Neural cell (in vitro differentiated cells): ENCODE measurements at regions not wholly inside any gene's neighbourhood (a gene's known extent, or its start where the extent isn't known, plus 50 kb on each side); places are given as distances from the start of the nearest gene placed in this dataset.

Source experiments
- H2AFZ ChIP-seq: fragments of 200-600, 300-800 bp; sonication (generic), shearing (Covaris generic); 2 replicates; pipeline ENCODE4 v1.6.0; 2014; ENCODE audit warnings: low read depth, mild to moderate bottlenecking, antibody characterized with exemption, low read length, moderate library complexity
- H3F3A ChIP-seq: fragments of 200-600 bp; shearing (Covaris generic); 2 replicates; pipeline ENCODE4 v1.6.1; 2016; ENCODE audit warnings: mild to moderate bottlenecking, moderate library complexity, mixed read lengths, antibody characterized with exemption, low read length; ENCODE audit not compliant: insufficient read depth, poor library complexity, severe bottlenecking
- H3K27ac ChIP-seq: fragments of 200-600, 300-800 bp; sonication (generic), shearing (Covaris generic); 2 replicates; pipeline ENCODE4 v1.5.1; 2014; ENCODE audit warnings: mild to moderate bottlenecking, low read length, moderate library complexity
- H3K27me3 ChIP-seq: fragments of 300-800, 200-600 bp; sonication (generic), shearing (Covaris generic); 2 replicates; pipeline ENCODE4 v1.6.0; 2014; ENCODE audit warnings: mild to moderate bottlenecking, low read depth, low read length, moderate library complexity; ENCODE audit not compliant: insufficient read depth
- H3K36me3 ChIP-seq: fragments of 300-800, 200-600 bp; sonication (generic), shearing (Covaris generic); 2 replicates; pipeline ENCODE4 v1.5.1; 2014; ENCODE audit warnings: mild to moderate bottlenecking, antibody characterized with exemption, low read length, moderate library complexity; ENCODE audit not compliant: insufficient read depth
- H3K4me2 ChIP-seq: fragments of 300-800, 200-600 bp; sonication (generic), shearing (Covaris generic); 2 replicates; pipeline ENCODE4 v1.6.0; 2014; ENCODE audit warnings: mild to moderate bottlenecking, low read length
- H3K4me3 ChIP-seq: fragments of 300-800, 200-600 bp; sonication (generic), shearing (Covaris generic); 2 replicates; pipeline ENCODE4 v1.5.1; 2014; ENCODE audit warnings: mild to moderate bottlenecking, low read length, moderate library complexity
- H3K79me2 ChIP-seq: fragments of 200-600 bp; shearing (Covaris generic); replicated peaks from 2 replicates; pipeline ENCODE4 v1.6.0; 2014; ENCODE audit warnings: mild to moderate bottlenecking, low read length, moderate library complexity; ENCODE audit not compliant: insufficient read depth
- H3K9ac ChIP-seq: fragments of 300-800, 200-600 bp; sonication (generic), shearing (Covaris generic); 2 replicates; pipeline ENCODE4 v1.6.1; 2016; ENCODE audit warnings: mild to moderate bottlenecking, low read length, mixed read lengths
- H3K9me2 ChIP-seq: fragments of 200-600 bp; shearing (Covaris generic); 2 replicates; pipeline ENCODE4 v1.6.1; 2016; ENCODE audit warnings: mild to moderate bottlenecking, low read length, mixed read lengths; ENCODE audit not compliant: insufficient read depth
- H3K9me3 ChIP-seq: fragments of 200-600, 300-800 bp; sonication (generic), shearing (Covaris generic); 2 replicates; pipeline ENCODE4 v1.6.1; 2016; ENCODE audit warnings: mild to moderate bottlenecking, mixed run types, low read length, moderate library complexity, mixed read lengths
- H4K20me1 ChIP-seq: fragments of 200-600 bp; shearing (Covaris generic); 2 replicates; pipeline ENCODE4 v1.6.1; 2016; ENCODE audit warnings: mild to moderate bottlenecking, mixed run types; ENCODE audit not compliant: insufficient read depth
- CTCF ChIP-seq: fragments of 450-650 bp; IDR thresholded peaks from 2 replicates; pipeline ENCODE4 v1.5.1; 2014; ENCODE audit warnings: antibody characterized with exemption, mild to moderate bottlenecking, moderate library complexity; ENCODE audit not compliant: poor library complexity, severe bottlenecking
- EP300 ChIP-seq: fragments of 450-650 bp; conservative IDR thresholded peaks from 2 replicates; pipeline ENCODE4 v1.6.1; 2014; ENCODE audit warnings: antibody characterized with exemption, mild to moderate bottlenecking, moderate library complexity; ENCODE audit not compliant: poor library complexity, severe bottlenecking
- EZH2 ChIP-seq: fragments of 200-600, 300-800 bp; shearing (Covaris generic), sonication (generic); IDR thresholded peaks from 2 replicates; pipeline ENCODE4 v1.6.1; 2014; ENCODE audit warnings: antibody characterized with exemption, low read length, borderline replicate concordance, mild to moderate bottlenecking; ENCODE audit not compliant: insufficient read depth, poor library complexity, severe bottlenecking
- MXI1 ChIP-seq: fragments of 450-650 bp; conservative IDR thresholded peaks from 2 replicates; pipeline ENCODE4 v1.6.1; 2014; ENCODE audit warnings: antibody characterized with exemption, mild to moderate bottlenecking; ENCODE audit not compliant: poor library complexity, severe bottlenecking
- POLR2AphosphoS5 ChIP-seq: IDR thresholded peaks from 2 replicates; pipeline ENCODE4 v1.6.1; 2012
- RAD21 ChIP-seq: fragments of 450-650 bp; conservative IDR thresholded peaks from 2 replicates; pipeline ENCODE4 v1.6.1; 2014; ENCODE audit warnings: antibody characterized with exemption, mild to moderate bottlenecking, moderate library complexity
- SMC3 ChIP-seq: fragments of 450-650 bp; conservative IDR thresholded peaks from 2 replicates; pipeline ENCODE4 v1.6.1; 2014; ENCODE audit warnings: antibody characterized with exemption, mild to moderate bottlenecking, moderate library complexity; ENCODE audit not compliant: poor library complexity
- TAF1 ChIP-seq: IDR thresholded peaks from 2 replicates; pipeline ENCODE4 v1.6.1; 2012; ENCODE audit warnings: low read depth
- TF ChIP-seq, protein P1 (sequence below): IDR thresholded peaks from 2 replicates; pipeline ENCODE4 v1.6.1; 2012; ENCODE audit warnings: borderline replicate concordance

- H3K4me3 ChIP-seq: no peak overlapping the region
- H3K27me3 ChIP-seq: no peaks in the 10 kb centered on the region
- H3K9me2 ChIP-seq: no peaks in the 10 kb centered on the region
- no peak overlapping the region for H3K27ac ChIP-seq
- no peaks in the 10 kb centered on the region for H3K79me2 ChIP-seq
- H3K9me3 ChIP-seq: no peaks in the 10 kb centered on the region
- no peak overlapping the region for H2AFZ ChIP-seq
- H3F3A ChIP-seq: no peaks in the 10 kb centered on the region
- no peaks in the 10 kb centered on the region for H4K20me1 ChIP-seq
- no peak overlapping the region for H3K4me2 ChIP-seq
- no peak overlapping the region for H3K9ac ChIP-seq
- H3K36me3 ChIP-seq: no peaks in the 10 kb centered on the region
- TF ChIP-seq EZH2 (no peak), SMC3 (no peak), EP300 (no peak), TAF1 (no peak), POLR2AphosphoS5 (no peak), CTCF (no peak), RAD21 (no peak), MXI1 (no peak)
- TF ChIP-seq, protein P1, sequence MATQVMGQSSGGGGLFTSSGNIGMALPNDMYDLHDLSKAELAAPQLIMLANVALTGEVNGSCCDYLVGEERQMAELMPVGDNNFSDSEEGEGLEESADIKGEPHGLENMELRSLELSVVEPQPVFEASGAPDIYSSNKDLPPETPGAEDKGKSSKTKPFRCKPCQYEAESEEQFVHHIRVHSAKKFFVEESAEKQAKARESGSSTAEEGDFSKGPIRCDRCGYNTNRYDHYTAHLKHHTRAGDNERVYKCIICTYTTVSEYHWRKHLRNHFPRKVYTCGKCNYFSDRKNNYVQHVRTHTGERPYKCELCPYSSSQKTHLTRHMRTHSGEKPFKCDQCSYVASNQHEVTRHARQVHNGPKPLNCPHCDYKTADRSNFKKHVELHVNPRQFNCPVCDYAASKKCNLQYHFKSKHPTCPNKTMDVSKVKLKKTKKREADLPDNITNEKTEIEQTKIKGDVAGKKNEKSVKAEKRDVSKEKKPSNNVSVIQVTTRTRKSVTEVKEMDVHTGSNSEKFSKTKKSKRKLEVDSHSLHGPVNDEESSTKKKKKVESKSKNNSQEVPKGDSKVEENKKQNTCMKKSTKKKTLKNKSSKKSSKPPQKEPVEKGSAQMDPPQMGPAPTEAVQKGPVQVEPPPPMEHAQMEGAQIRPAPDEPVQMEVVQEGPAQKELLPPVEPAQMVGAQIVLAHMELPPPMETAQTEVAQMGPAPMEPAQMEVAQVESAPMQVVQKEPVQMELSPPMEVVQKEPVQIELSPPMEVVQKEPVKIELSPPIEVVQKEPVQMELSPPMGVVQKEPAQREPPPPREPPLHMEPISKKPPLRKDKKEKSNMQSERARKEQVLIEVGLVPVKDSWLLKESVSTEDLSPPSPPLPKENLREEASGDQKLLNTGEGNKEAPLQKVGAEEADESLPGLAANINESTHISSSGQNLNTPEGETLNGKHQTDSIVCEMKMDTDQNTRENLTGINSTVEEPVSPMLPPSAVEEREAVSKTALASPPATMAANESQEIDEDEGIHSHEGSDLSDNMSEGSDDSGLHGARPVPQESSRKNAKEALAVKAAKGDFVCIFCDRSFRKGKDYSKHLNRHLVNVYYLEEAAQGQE: no peak
Measured at GRCh38 chr9:119509291-119509905, 140.2 kb upstream of the BRINP1 start.

- H3K9me3 ChIP-seq: no peaks in the 10 kb centered on the region
- no peak overlapping the region for H3K27ac ChIP-seq
- no peaks in the 10 kb centered on the region for H3K27me3 ChIP-seq
- H3K4me3 ChIP-seq: no peak overlapping the region
- H3K79me2 ChIP-seq: no peaks in the 10 kb centered on the region
- H3K36me3 ChIP-seq: no peaks in the 10 kb centered on the region
- no peak for TF ChIP-seq POLR2AphosphoS5
- no peak for TF ChIP-seq RAD21
- no peak for TF ChIP-seq TAF1
- no peak for TF ChIP-seq EZH2
- TF ChIP-seq MXI1: no peak
- TF ChIP-seq, protein P1: no peak
- no peak overlapping the region for H2AFZ ChIP-seq
- H3K9me2 ChIP-seq: no peaks in the 10 kb centered on the region
- no peaks in the 10 kb centered on the region for H3F3A ChIP-seq
- H4K20me1 ChIP-seq: no peaks in the 10 kb centered on the region
- no peak overlapping the region for H3K4me2 ChIP-seq
- no peak overlapping the region for H3K9ac ChIP-seq
Measured at GRCh38 chr9:119501374-119501773, 132.1 kb upstream of the BRINP1 start.
